ENCODE measurements at regions not wholly inside any gene's neighbourhood (a gene's known extent, or its start where the extent isn't known, plus 50 kb on each side); places are given as distances from the start of the nearest gene placed in this dataset.

GRCh38 chr6:133741375-133741861 is 147.5 kb upstream of the TCF21 start:
- no peaks in the 10 kb centered on the region for H3K27me3 ChIP-seq (ENCODE audit: control insufficient read depth in 2 of 2, insufficient read depth in 2 of 2, low read length in 2 of 2)
- no peaks in the 10 kb centered on the region for H3K9me1 ChIP-seq (replicated peaks; ENCODE audit: control insufficient read depth, extremely low read depth, insufficient read depth, low read length)
- H2AFZ ChIP-seq (ENCODE audit: low read depth, low read length) = no peak overlapping the region
- no peak overlapping the region for H3K27ac ChIP-seq (ENCODE audit: insufficient read depth, low read depth, low read length)
- TF ChIP-seq JUN (IDR thresholded peaks at IDR 0.05; ENCODE audit: borderline replicate concordance, insufficient read depth, insufficient read length, low read depth) (no peak), MAX (IDR thresholded peaks at IDR 0.05; ENCODE audit: insufficient read depth, insufficient read length) (no peak), CTCF (IDR thresholded peaks at IDR 0.05; ENCODE audit: extremely low read depth in 1 of 2, insufficient read depth in 1 of 2, low read depth in 1 of 2, low read length in 2 of 2) (no peak)
- H4K20me1 ChIP-seq (replicated peaks; ENCODE audit: control insufficient read depth, extremely low read depth, insufficient read depth, low read length) = no peaks in the 10 kb centered on the region
- dilution Hi-C loops (cut with MboI; ENCODE audit: extremely low pct_ligation_motif_present, low sequenced_read_pairs) = no loop called here
- DNase-seq (ENCODE audit: low read depth, low spot score) (no peak), FAIRE-seq (no peak)
- H3K4me1 ChIP-seq (ENCODE audit: control insufficient read depth, extremely low read depth, insufficient read depth, low read length) = no peaks in the 10 kb centered on the region
- H3K4me3 ChIP-seq (replicated peaks in 1 of 3; ENCODE audit: insufficient read depth in 1 of 3, low read depth in 1 of 3, low read length in 3 of 3) = no peak overlapping the region
- no peak overlapping the region for H3K4me2 ChIP-seq (ENCODE audit: insufficient read depth, low read length)
- no peaks in the 10 kb centered on the region for H3K9me3 ChIP-seq (replicated peaks; ENCODE audit: control insufficient read depth, insufficient read depth, low read length)
- BruUV-seq (replicated peaks) = no TSS peak
- H3K79me2 ChIP-seq (ENCODE audit: control insufficient read depth, insufficient read depth, low read length) = no peaks in the 10 kb centered on the region
- intact Hi-C loops (cut with micrococcal nuclease) = no loop called here
- no peak overlapping the region for H3K9ac ChIP-seq (replicated peaks; ENCODE audit: extremely low read depth, insufficient read depth, low read length)
- CTCF ChIA-PET = interaction anchor here (1.4 kb wide), 1 partner anchor 176 kb away, joined by 4 read pairs; no protein-coding TSS in a partner anchor
- POLR2A ChIA-PET = no interaction called here
- H3K36me3 ChIP-seq (ENCODE audit: control insufficient read depth in 2 of 2, extremely low read depth in 1 of 2, insufficient read depth in 2 of 2, low read length in 2 of 2) = no peaks in the 10 kb centered on the region

- H3K9ac ChIP-seq (replicated peaks; ENCODE audit: extremely low read depth, insufficient read depth, low read length) = no peak overlapping the region
- DNase-seq (ENCODE audit: low read depth, low spot score) (no peak), FAIRE-seq (no peak)
- no peak overlapping the region for H2AFZ ChIP-seq (ENCODE audit: low read depth, low read length)
- TF ChIP-seq CTCF (IDR thresholded peaks at IDR 0.05; ENCODE audit: extremely low read depth in 1 of 2, insufficient read depth in 1 of 2, low read depth in 1 of 2, low read length in 2 of 2) = no peak
- H3K9me1 ChIP-seq (replicated peaks; ENCODE audit: control insufficient read depth, extremely low read depth, insufficient read depth, low read length) = no peaks in the 10 kb centered on the region
- intact Hi-C loops (cut with micrococcal nuclease) = no loop called here
- H3K27ac ChIP-seq (ENCODE audit: insufficient read depth, low read depth, low read length) = no peak overlapping the region
- H3K36me3 ChIP-seq (ENCODE audit: control insufficient read depth in 2 of 2, extremely low read depth in 1 of 2, insufficient read depth in 2 of 2, low read length in 2 of 2) = no peaks in the 10 kb centered on the region
- no peak overlapping the region for H3K4me2 ChIP-seq (ENCODE audit: insufficient read depth, low read length)
- no TSS peak for BruUV-seq (replicated peaks)
- dilution Hi-C loops (cut with MboI; ENCODE audit: extremely low pct_ligation_motif_present, low sequenced_read_pairs) = no loop called here
- no peaks in the 10 kb centered on the region for H3K27me3 ChIP-seq (ENCODE audit: control insufficient read depth in 2 of 2, insufficient read depth in 2 of 2, low read length in 2 of 2)
- H3K9me3 ChIP-seq (replicated peaks; ENCODE audit: control insufficient read depth, insufficient read depth, low read length) = no peaks in the 10 kb centered on the region
- H3K4me3 ChIP-seq (replicated peaks in 1 of 3; ENCODE audit: insufficient read depth in 1 of 3, low read depth in 1 of 3, low read length in 3 of 3) = no peak overlapping the region
- POLR2A ChIA-PET = no interaction called here
- CTCF ChIA-PET = no interaction called here
- H4K20me1 ChIP-seq (replicated peaks; ENCODE audit: control insufficient read depth, extremely low read depth, insufficient read depth, low read length) = no peaks in the 10 kb centered on the region
- no peaks in the 10 kb centered on the region for H3K79me2 ChIP-seq (ENCODE audit: control insufficient read depth, insufficient read depth, low read length)
- H3K4me1 ChIP-seq (ENCODE audit: control insufficient read depth, extremely low read depth, insufficient read depth, low read length) = no peaks in the 10 kb centered on the region
Measured at GRCh38 chr6:133743621-133744020, 145.3 kb upstream of the TCF21 start.
